ENCODE measurements at regions not wholly inside any gene's neighbourhood (a gene's known extent, or its start where the extent isn't known, plus 50 kb on each side); places are given as distances from the start of the nearest gene placed in this dataset.

GRCh38 chr5:44869928-44870327 is 61.2 kb downstream of the MRPS30 start:
- TF ChIP-seq POLR2A (IDR thresholded peaks at IDR 0.05) (no peak), CTCF (IDR thresholded peaks at IDR 0.05 in 4 of 5, conservative IDR thresholded peaks at IDR 0.05 in 1 of 5) (no peak)

Measured in gastrocnemius medialis (tissue), 4 donors.